ENCODE measurements at regions not wholly inside any gene's neighbourhood (a gene's known extent, or its start where the extent isn't known, plus 50 kb on each side); places are given as distances from the start of the nearest gene placed in this dataset.

GRCh38 chr4:177051473-177052060 lies 258.1 kb upstream of the NEIL3 start:
- TF ChIP-seq CTCF (IDR thresholded peaks at IDR 0.05) (peak in 5 of 6 experiments; percentile 27 to 66 (median 41)), POLR2A (IDR thresholded peaks at IDR 0.05) (no peak)
